Stimulated activated CD4-positive, alpha-beta T cell treated with anti-CD3 and anti-CD28 coated beads, TNF-alpha, amount 100 ng/mL, for 24 hours (primary cell): ENCODE measurements at regions not wholly inside any gene's neighbourhood (a gene's known extent, or its start where the extent isn't known, plus 50 kb on each side); places are given as distances from the start of the nearest gene placed in this dataset.
"Not testable (repeated sequence)": the region's sequence is repeated elsewhere in the genome, so short reads cannot be mapped to it uniquely, and the experiment has no call there.

ENCODE experiments used
- DNase-seq, 3 experiments: peaks; one replicate each; pipeline ENCODE4 v3.0.0-alpha.2; 2020; ENCODE audit warnings: low read depth in 3 of 3

- DNase-seq, result no peak
These were observed 138.5 kb upstream of the COBL start for GRCh38 chr7:51455086-51455485.

- DNase-seq, result no peak
These were observed 136.1 kb upstream of the COBL start for GRCh38 chr7:51452694-51453093.

- DNase-seq, result no peak
These were observed 135.3 kb upstream of the COBL start for GRCh38 chr7:51451751-51452476.

- DNase-seq, result no peak
These were observed 133.9 kb upstream of the COBL start for GRCh38 chr7:51450541-51450940.

GRCh38 chr7:51446785-51447184 is 130.2 kb upstream of the COBL start:
- no peak for DNase-seq

GRCh38 chr7:51446356-51446755 is 129.7 kb upstream of the COBL start:
- DNase-seq, result no peak

GRCh38 chr7:51444936-51445335 is 128.3 kb upstream of the COBL start:
- DNase-seq, result no peak

GRCh38 chr7:51430480-51431086 is 114.0 kb upstream of the COBL start:
- peak; percentile 5 to 22 (median 8) for DNase-seq

GRCh38 chr7:51428217-51428887 is 111.7 kb upstream of the COBL start:
- no peak for DNase-seq

GRCh38 chr7:51426163-51426562 is 109.6 kb upstream of the COBL start:
- DNase-seq, result no peak

- DNase-seq, result not testable (repeated sequence)
These were observed 93.3 kb upstream of the COBL start for GRCh38 chr7:51409934-51410333.

- DNase-seq, result not testable (repeated sequence)
These were observed 81.0 kb upstream of the COBL start for GRCh38 chr7:51397608-51398007.

- DNase-seq, result not testable (repeated sequence)
These were observed 76.4 kb upstream of the COBL start for GRCh38 chr7:51393003-51393402.

GRCh38 chr7:51389952-51390351 is 73.3 kb upstream of the COBL start:
- DNase-seq, result not testable (repeated sequence)

- DNase-seq, result not testable (repeated sequence)
These were observed 72.7 kb upstream of the COBL start for GRCh38 chr7:51389216-51389812.

- DNase-seq, result not testable (repeated sequence)
These were observed 71.6 kb upstream of the COBL start for GRCh38 chr7:51388241-51388640.

- not testable (repeated sequence) for DNase-seq
These were observed 70.4 kb upstream of the COBL start for GRCh38 chr7:51386806-51387568.

- not testable (repeated sequence) for DNase-seq
These were observed 69.6 kb upstream of the COBL start for GRCh38 chr7:51386184-51386583.

- DNase-seq, result not testable (repeated sequence)
These were observed 65.6 kb upstream of the COBL start for GRCh38 chr7:51382243-51382642.

GRCh38 chr7:51376420-51377092 is 59.9 kb upstream of the COBL start:
- DNase-seq, result no peak

GRCh38 chr7:51374936-51375335 is 58.3 kb upstream of the COBL start:
- no peak for DNase-seq
